Neural cell (in vitro differentiated cells): ENCODE measurements at regions not wholly inside any gene's neighbourhood (a gene's known extent, or its start where the extent isn't known, plus 50 kb on each side); places are given as distances from the start of the nearest gene placed in this dataset.

Experiments used
- H2AFZ ChIP-seq: fragments of 200-600, 300-800 bp; sonication (generic), shearing (Covaris generic); 2 replicates; pipeline ENCODE4 v1.6.0; 2014; ENCODE audit warnings: low read depth, mild to moderate bottlenecking, antibody characterized with exemption, low read length, moderate library complexity
- H3F3A ChIP-seq: fragments of 200-600 bp; shearing (Covaris generic); 2 replicates; pipeline ENCODE4 v1.6.1; 2016; ENCODE audit warnings: mild to moderate bottlenecking, moderate library complexity, mixed read lengths, antibody characterized with exemption, low read length; ENCODE audit not compliant: insufficient read depth, poor library complexity, severe bottlenecking
- H3K27ac ChIP-seq: fragments of 200-600, 300-800 bp; sonication (generic), shearing (Covaris generic); 2 replicates; pipeline ENCODE4 v1.5.1; 2014; ENCODE audit warnings: mild to moderate bottlenecking, low read length, moderate library complexity
- H3K27me3 ChIP-seq: fragments of 300-800, 200-600 bp; sonication (generic), shearing (Covaris generic); 2 replicates; pipeline ENCODE4 v1.6.0; 2014; ENCODE audit warnings: mild to moderate bottlenecking, low read depth, low read length, moderate library complexity; ENCODE audit not compliant: insufficient read depth
- H3K36me3 ChIP-seq: fragments of 300-800, 200-600 bp; sonication (generic), shearing (Covaris generic); 2 replicates; pipeline ENCODE4 v1.5.1; 2014; ENCODE audit warnings: mild to moderate bottlenecking, antibody characterized with exemption, low read length, moderate library complexity; ENCODE audit not compliant: insufficient read depth
- H3K4me2 ChIP-seq: fragments of 300-800, 200-600 bp; sonication (generic), shearing (Covaris generic); 2 replicates; pipeline ENCODE4 v1.6.0; 2014; ENCODE audit warnings: mild to moderate bottlenecking, low read length
- H3K4me3 ChIP-seq: fragments of 300-800, 200-600 bp; sonication (generic), shearing (Covaris generic); 2 replicates; pipeline ENCODE4 v1.5.1; 2014; ENCODE audit warnings: mild to moderate bottlenecking, low read length, moderate library complexity
- H3K79me2 ChIP-seq: fragments of 200-600 bp; shearing (Covaris generic); replicated peaks from 2 replicates; pipeline ENCODE4 v1.6.0; 2014; ENCODE audit warnings: mild to moderate bottlenecking, low read length, moderate library complexity; ENCODE audit not compliant: insufficient read depth
- H3K9ac ChIP-seq: fragments of 300-800, 200-600 bp; sonication (generic), shearing (Covaris generic); 2 replicates; pipeline ENCODE4 v1.6.1; 2016; ENCODE audit warnings: mild to moderate bottlenecking, low read length, mixed read lengths
- H3K9me2 ChIP-seq: fragments of 200-600 bp; shearing (Covaris generic); 2 replicates; pipeline ENCODE4 v1.6.1; 2016; ENCODE audit warnings: mild to moderate bottlenecking, low read length, mixed read lengths; ENCODE audit not compliant: insufficient read depth
- H3K9me3 ChIP-seq: fragments of 200-600, 300-800 bp; sonication (generic), shearing (Covaris generic); 2 replicates; pipeline ENCODE4 v1.6.1; 2016; ENCODE audit warnings: mild to moderate bottlenecking, mixed run types, low read length, moderate library complexity, mixed read lengths
- H4K20me1 ChIP-seq: fragments of 200-600 bp; shearing (Covaris generic); 2 replicates; pipeline ENCODE4 v1.6.1; 2016; ENCODE audit warnings: mild to moderate bottlenecking, mixed run types; ENCODE audit not compliant: insufficient read depth
- EP300 ChIP-seq: fragments of 450-650 bp; conservative IDR thresholded peaks from 2 replicates; pipeline ENCODE4 v1.6.1; 2014; ENCODE audit warnings: antibody characterized with exemption, mild to moderate bottlenecking, moderate library complexity; ENCODE audit not compliant: poor library complexity, severe bottlenecking
- EZH2 ChIP-seq: fragments of 200-600, 300-800 bp; shearing (Covaris generic), sonication (generic); IDR thresholded peaks from 2 replicates; pipeline ENCODE4 v1.6.1; 2014; ENCODE audit warnings: antibody characterized with exemption, low read length, borderline replicate concordance, mild to moderate bottlenecking; ENCODE audit not compliant: insufficient read depth, poor library complexity, severe bottlenecking
- MXI1 ChIP-seq: fragments of 450-650 bp; conservative IDR thresholded peaks from 2 replicates; pipeline ENCODE4 v1.6.1; 2014; ENCODE audit warnings: antibody characterized with exemption, mild to moderate bottlenecking; ENCODE audit not compliant: poor library complexity, severe bottlenecking
- POLR2AphosphoS5 ChIP-seq: IDR thresholded peaks from 2 replicates; pipeline ENCODE4 v1.6.1; 2012
- RAD21 ChIP-seq: fragments of 450-650 bp; conservative IDR thresholded peaks from 2 replicates; pipeline ENCODE4 v1.6.1; 2014; ENCODE audit warnings: antibody characterized with exemption, mild to moderate bottlenecking, moderate library complexity
- REST ChIP-seq: IDR thresholded peaks from 2 replicates; pipeline ENCODE4 v1.6.1; 2012; ENCODE audit warnings: borderline replicate concordance
- SMC3 ChIP-seq: fragments of 450-650 bp; conservative IDR thresholded peaks from 2 replicates; pipeline ENCODE4 v1.6.1; 2014; ENCODE audit warnings: antibody characterized with exemption, mild to moderate bottlenecking, moderate library complexity; ENCODE audit not compliant: poor library complexity
- TAF1 ChIP-seq: IDR thresholded peaks from 2 replicates; pipeline ENCODE4 v1.6.1; 2012; ENCODE audit warnings: low read depth
- TF ChIP-seq, protein P1 (sequence below): fragments of 450-650 bp; IDR thresholded peaks from 2 replicates; pipeline ENCODE4 v1.5.1; 2014; ENCODE audit warnings: antibody characterized with exemption, mild to moderate bottlenecking, moderate library complexity; ENCODE audit not compliant: poor library complexity, severe bottlenecking

DNA sequence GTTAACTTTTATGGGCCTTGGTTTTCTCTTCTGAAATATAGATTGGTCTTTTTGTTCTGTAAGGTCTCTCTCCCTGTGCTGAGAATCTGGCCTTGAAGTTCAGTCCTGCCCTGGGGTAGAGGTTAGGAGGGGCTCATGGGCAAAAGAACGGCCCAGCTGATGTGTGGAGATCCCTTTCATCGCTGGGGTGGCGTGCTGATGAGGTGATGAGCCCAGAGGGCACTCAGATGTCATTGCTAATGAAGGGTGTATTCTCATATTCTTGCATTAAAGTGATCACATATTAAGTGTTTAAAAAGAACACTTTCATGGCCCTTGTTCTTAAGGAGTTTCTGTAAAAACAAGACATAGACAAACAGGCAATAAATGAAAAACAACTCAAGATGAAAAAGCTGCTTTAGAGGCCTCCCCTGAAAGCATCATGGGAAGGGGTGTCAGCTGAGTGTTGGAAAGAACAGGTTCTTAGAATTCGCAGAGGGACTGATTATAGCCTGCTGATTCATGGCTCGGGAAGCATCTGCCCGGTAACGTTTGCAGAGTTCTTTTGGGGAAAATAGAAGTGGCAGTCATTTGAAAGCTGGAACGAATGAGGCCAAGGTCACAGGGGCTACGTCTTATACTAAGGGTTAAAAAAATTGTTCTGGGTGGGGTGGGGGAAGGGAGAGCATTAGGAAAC lies 72.5 kb upstream of the GPR158 start:
- TF ChIP-seq REST (no peak), TAF1 (no peak), SMC3 (no peak), POLR2AphosphoS5 (no peak), MXI1 (no peak), EZH2 (no peak), EP300 (no peak), RAD21 (no peak)
- TF ChIP-seq, protein P1, sequence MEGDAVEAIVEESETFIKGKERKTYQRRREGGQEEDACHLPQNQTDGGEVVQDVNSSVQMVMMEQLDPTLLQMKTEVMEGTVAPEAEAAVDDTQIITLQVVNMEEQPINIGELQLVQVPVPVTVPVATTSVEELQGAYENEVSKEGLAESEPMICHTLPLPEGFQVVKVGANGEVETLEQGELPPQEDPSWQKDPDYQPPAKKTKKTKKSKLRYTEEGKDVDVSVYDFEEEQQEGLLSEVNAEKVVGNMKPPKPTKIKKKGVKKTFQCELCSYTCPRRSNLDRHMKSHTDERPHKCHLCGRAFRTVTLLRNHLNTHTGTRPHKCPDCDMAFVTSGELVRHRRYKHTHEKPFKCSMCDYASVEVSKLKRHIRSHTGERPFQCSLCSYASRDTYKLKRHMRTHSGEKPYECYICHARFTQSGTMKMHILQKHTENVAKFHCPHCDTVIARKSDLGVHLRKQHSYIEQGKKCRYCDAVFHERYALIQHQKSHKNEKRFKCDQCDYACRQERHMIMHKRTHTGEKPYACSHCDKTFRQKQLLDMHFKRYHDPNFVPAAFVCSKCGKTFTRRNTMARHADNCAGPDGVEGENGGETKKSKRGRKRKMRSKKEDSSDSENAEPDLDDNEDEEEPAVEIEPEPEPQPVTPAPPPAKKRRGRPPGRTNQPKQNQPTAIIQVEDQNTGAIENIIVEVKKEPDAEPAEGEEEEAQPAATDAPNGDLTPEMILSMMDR: no peak
- Histone ChIP-seq H3F3A (no peaks in the 10 kb centered on the region), H3K27ac (no peak overlapping the region), H3K4me3 (no peak overlapping the region), H3K9me3 (no peaks in the 10 kb centered on the region), H3K36me3 (no peaks in the 10 kb centered on the region), H3K9ac (no peak overlapping the region), H2AFZ (no peak overlapping the region), H3K4me2 (no peak overlapping the region), H3K27me3 (no peaks in the 10 kb centered on the region), H3K79me2 (no peaks in the 10 kb centered on the region), H4K20me1 (no peaks in the 10 kb centered on the region), H3K9me2 (no peaks in the 10 kb centered on the region)

- no peaks in the 10 kb centered on the region for H3K9me2 ChIP-seq
- H3K36me3 ChIP-seq: no peaks in the 10 kb centered on the region
- no peaks in the 10 kb centered on the region for H3F3A ChIP-seq
- no peaks in the 10 kb centered on the region for H3K27me3 ChIP-seq
- no peaks in the 10 kb centered on the region for H4K20me1 ChIP-seq
- no peaks in the 10 kb centered on the region for H3K79me2 ChIP-seq
- no peak overlapping the region for H3K4me2 ChIP-seq
- H3K27ac ChIP-seq: no peak overlapping the region
- no peak overlapping the region for H2AFZ ChIP-seq
- H3K9ac ChIP-seq: no peak overlapping the region
- H3K4me3 ChIP-seq: no peak overlapping the region
- TF ChIP-seq, protein P1: no peak
- no peak for TF ChIP-seq EZH2
- TF ChIP-seq TAF1: no peak
- TF ChIP-seq MXI1: no peak
- TF ChIP-seq REST: no peak
- TF ChIP-seq POLR2AphosphoS5: no peak
- TF ChIP-seq RAD21: no peak
- TF ChIP-seq SMC3: no peak
- TF ChIP-seq EP300: no peak
- H3K9me3 ChIP-seq: no peaks in the 10 kb centered on the region
Measured at GRCh38 chr10:25103703-25104102, 71.1 kb upstream of the GPR158 start.
